KMS-11 (cell line): ENCODE measurements at regions not wholly inside any gene's neighbourhood (a gene's known extent, or its start where the extent isn't known, plus 50 kb on each side); places are given as distances from the start of the nearest gene placed in this dataset.
A peak's percentile ranks its signal among the peaks of the same experiment; 100 is the strongest.

Experiments
- H2AFZ ChIP-seq: fragments of 200-600 bp; sonication (generic); 2 replicates; pipeline ENCODE4 v1.6.1; 2016; ENCODE audit warnings: antibody characterized with exemption, mixed run types, low read depth
- H3K27ac ChIP-seq: fragments of 200-600 bp; sonication (generic); 2 replicates; pipeline ENCODE4 v1.6.1; 2016; ENCODE audit warnings: mild to moderate bottlenecking, mixed run types
- H3K27me3 ChIP-seq: fragments of 200-600 bp; sonication (generic); 2 replicates; pipeline ENCODE4 v1.6.1; 2017; ENCODE audit warnings: mild to moderate bottlenecking, low read depth, mixed run types, moderate library complexity; ENCODE audit not compliant: insufficient read depth
- H3K36me3 ChIP-seq: fragments of 200-600 bp; sonication (generic); 2 replicates; pipeline ENCODE4 v1.6.1; 2017; ENCODE audit warnings: mild to moderate bottlenecking, mixed run types; ENCODE audit not compliant: insufficient read depth
- H3K4me1 ChIP-seq: fragments of 200-600 bp; sonication (generic); 2 replicates; pipeline ENCODE4 v1.6.1; 2016; ENCODE audit warnings: mild to moderate bottlenecking, low read depth, mixed run types; ENCODE audit not compliant: poor library complexity, severe bottlenecking
- H3K4me2 ChIP-seq: fragments of 200-600 bp; sonication (generic); 2 replicates; pipeline ENCODE4 v1.7.0; 2016; ENCODE audit warnings: mild to moderate bottlenecking, mixed run types
- H3K4me3 ChIP-seq: fragments of 200-600 bp; sonication (generic); IDR thresholded peaks from 2 replicates; pipeline ENCODE4 v1.6.1; 2017; ENCODE audit warnings: low read depth, low read length, mixed read lengths; ENCODE audit not compliant: insufficient read depth
- H3K79me2 ChIP-seq: fragments of 200-600 bp; sonication (generic); 2 replicates; pipeline ENCODE4 v1.6.1; 2016; ENCODE audit warnings: low read depth, mixed run types; ENCODE audit not compliant: insufficient read depth
- H3K9ac ChIP-seq: fragments of 200-600 bp; sonication (generic); 2 replicates; pipeline ENCODE4 v1.6.1; 2016; ENCODE audit warnings: mild to moderate bottlenecking, mixed run types
- H4K20me1 ChIP-seq: fragments of 200-600 bp; sonication (generic); 2 replicates; pipeline ENCODE4 v1.6.1; 2016; ENCODE audit warnings: mild to moderate bottlenecking, mixed run types; ENCODE audit not compliant: insufficient read depth
- CTCF ChIP-seq: fragments of 200-600 bp; sonication (generic); conservative IDR thresholded peaks from 2 replicates; pipeline ENCODE4 v1.6.1; 2017; ENCODE audit warnings: low read depth, mild to moderate bottlenecking, antibody characterized with exemption, low read length, moderate library complexity, mixed read lengths

DNA sequence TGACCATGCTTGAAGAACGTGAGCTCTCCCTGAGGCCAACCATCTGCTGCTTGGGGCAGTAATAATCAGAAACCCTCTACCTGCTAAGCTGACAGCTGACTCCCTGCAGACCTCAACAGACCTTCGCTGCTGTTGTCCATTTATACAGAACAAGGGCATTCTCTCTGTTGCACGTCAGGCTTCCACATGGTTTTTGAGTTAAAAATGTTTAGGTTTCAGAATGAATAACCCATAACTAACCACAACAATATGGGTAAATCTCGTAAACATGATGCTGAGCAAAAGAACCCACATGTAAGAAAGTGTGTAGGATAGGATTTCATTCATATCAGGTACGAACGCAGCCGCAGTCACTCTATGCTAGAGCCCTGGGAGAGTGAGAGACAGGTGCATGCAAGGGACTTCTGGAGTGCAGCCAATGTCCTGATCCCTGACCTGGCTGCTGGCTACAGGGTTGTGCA lies 348.5 kb downstream of the MED10 start:
- Histone ChIP-seq H3K4me2 (peak overlapping the region; percentile 82), H3K9ac (peak overlapping the region; percentile 19; the same call in 1 of the 2 replicates), H3K27ac (peak overlapping the region; percentile 70), H3K79me2 (no peaks in the 10 kb centered on the region), H3K36me3 (no peaks in the 10 kb centered on the region), H3K4me3 (no peak overlapping the region), H3K4me1 (peaks cover 52% of the 10 kb centered on the region), H2AFZ (peak overlapping the region; percentile 19; the same call in 1 of the 2 replicates), H4K20me1 (no peaks in the 10 kb centered on the region), H3K27me3 (no peaks in the 10 kb centered on the region)
- TF ChIP-seq CTCF, result no peak

GRCh38 chr5:6026766-6027406 lies 351.5 kb downstream of the MED10 start:
- no peaks in the 10 kb centered on the region for H4K20me1 ChIP-seq
- H3K9ac ChIP-seq, result no peak overlapping the region
- H3K4me3 ChIP-seq, result no peak overlapping the region
- no peaks in the 10 kb centered on the region for H3K36me3 ChIP-seq
- H2AFZ ChIP-seq, result no peak overlapping the region
- H3K27me3 ChIP-seq, result no peaks in the 10 kb centered on the region
- no peak overlapping the region for H3K4me2 ChIP-seq
- TF ChIP-seq CTCF, result no peak
- H3K27ac ChIP-seq, result no peak overlapping the region
- H3K79me2 ChIP-seq, result no peaks in the 10 kb centered on the region
- H3K4me1 ChIP-seq, result peaks cover 52% of the 10 kb centered on the region

DNA sequence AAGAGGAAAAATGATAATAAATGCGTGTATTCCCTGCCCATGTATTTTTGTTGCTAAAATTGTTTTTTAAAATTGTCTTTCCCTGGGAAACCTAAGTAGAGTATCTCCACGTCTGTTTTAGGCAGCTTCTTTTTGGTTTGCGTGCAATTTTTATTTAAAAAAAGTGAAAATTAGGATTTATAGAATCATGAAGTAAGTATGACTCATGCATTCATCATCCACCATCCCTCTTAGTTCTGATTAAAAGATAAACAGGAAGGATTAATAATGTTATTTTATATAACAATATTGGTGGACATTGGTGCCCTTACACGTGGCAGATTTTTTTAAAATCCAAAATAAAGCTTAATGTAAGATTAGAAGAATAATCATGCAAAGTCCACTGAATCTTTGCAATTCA lies 358.7 kb downstream of the MED10 start:
- no peak overlapping the region for H2AFZ ChIP-seq
- no peaks in the 10 kb centered on the region for H3K36me3 ChIP-seq
- no peaks in the 10 kb centered on the region for H3K4me1 ChIP-seq
- H3K9ac ChIP-seq, result no peak overlapping the region
- no peaks in the 10 kb centered on the region for H3K79me2 ChIP-seq
- H3K4me3 ChIP-seq, result no peak overlapping the region
- no peak for TF ChIP-seq CTCF
- H3K27me3 ChIP-seq, result no peaks in the 10 kb centered on the region
- no peak overlapping the region for H3K4me2 ChIP-seq
- H4K20me1 ChIP-seq, result no peaks in the 10 kb centered on the region
- H3K27ac ChIP-seq, result no peak overlapping the region

DNA sequence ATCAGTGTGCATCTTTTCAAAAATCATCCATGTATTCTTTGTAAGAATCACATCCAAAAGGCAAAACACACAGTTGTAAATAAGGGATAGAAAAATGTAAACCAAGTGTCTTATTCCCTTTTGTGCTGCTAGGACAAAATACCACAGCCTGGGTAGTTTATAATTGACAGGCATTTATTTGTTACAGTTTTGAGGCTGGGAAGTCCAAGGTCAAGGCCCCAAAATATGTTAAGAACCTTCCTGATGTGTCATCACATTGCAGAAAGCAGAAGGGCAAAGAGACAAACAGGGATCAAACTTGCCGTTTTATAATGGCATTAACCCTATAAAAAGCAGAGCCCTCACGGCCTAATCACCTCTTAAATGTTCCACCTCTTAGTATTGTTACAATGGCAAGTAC lies 364.8 kb downstream of the MED10 start:
- no peak overlapping the region for H2AFZ ChIP-seq
- H3K4me2 ChIP-seq, result no peak overlapping the region
- no peaks in the 10 kb centered on the region for H3K27me3 ChIP-seq
- no peaks in the 10 kb centered on the region for H3K4me1 ChIP-seq
- H3K36me3 ChIP-seq, result no peaks in the 10 kb centered on the region
- H3K9ac ChIP-seq, result no peak overlapping the region
- H3K27ac ChIP-seq, result no peak overlapping the region
- no peak overlapping the region for H3K4me3 ChIP-seq
- TF ChIP-seq CTCF, result no peak
- H3K79me2 ChIP-seq, result no peaks in the 10 kb centered on the region
- H4K20me1 ChIP-seq, result no peaks in the 10 kb centered on the region
